Hepatocyte (in vitro differentiated cells): ENCODE measurements at regions not wholly inside any gene's neighbourhood (a gene's known extent, or its start where the extent isn't known, plus 50 kb on each side); places are given as distances from the start of the nearest gene placed in this dataset.
A peak's percentile ranks its signal among the peaks of the same experiment; 100 is the strongest.
"Not testable (repeated sequence)": the region's sequence is repeated elsewhere in the genome, so short reads cannot be mapped to it uniquely, and the experiment has no call there.

Source experiments
- DNase-seq: peaks from one replicate; pipeline ENCODE4 v3.0.0-alpha.2; 2016; ENCODE audit warnings: low spot score
- H2AFZ ChIP-seq: fragments of 200-600 bp; sonication (generic); 2 replicates; pipeline ENCODE4 v1.6.0; 2016; ENCODE audit warnings: antibody characterized with exemption, mild to moderate bottlenecking
- H3K27ac ChIP-seq: fragments of 200-600 bp; sonication (generic); 2 replicates; pipeline ENCODE4 v1.5.1; 2016; ENCODE audit warnings: mild to moderate bottlenecking
- H3K27me3 ChIP-seq: fragments of 200-600 bp; sonication (generic); 2 replicates; pipeline ENCODE4 v1.6.1; 2016
- H3K36me3 ChIP-seq: fragments of 200-600 bp; sonication (generic); replicated peaks from 2 replicates; pipeline ENCODE4 v1.5.1; 2016; ENCODE audit warnings: low read depth; ENCODE audit not compliant: insufficient read depth
- H3K4me1 ChIP-seq: fragments of 200-600 bp; sonication (generic); 2 replicates; pipeline ENCODE4 v1.5.1; 2016; ENCODE audit warnings: mild to moderate bottlenecking, moderate library complexity; ENCODE audit not compliant: insufficient read depth
- H3K4me2 ChIP-seq: fragments of 200-600 bp; sonication (generic); 2 replicates; pipeline ENCODE4 v1.6.0; 2016
- H3K4me3 ChIP-seq: fragments of 200-600 bp; sonication (generic); 2 replicates; pipeline ENCODE4 v1.5.1; 2016; ENCODE audit warnings: mild to moderate bottlenecking
- H3K79me2 ChIP-seq: fragments of 200-600 bp; sonication (generic); 2 replicates; pipeline ENCODE4 v1.6.0; 2017; ENCODE audit warnings: mild to moderate bottlenecking
- H3K9me2 ChIP-seq: fragments of 200-600 bp; sonication (generic); replicated peaks from 2 replicates; pipeline ENCODE4 v1.6.0; 2017; ENCODE audit warnings: mild to moderate bottlenecking; ENCODE audit not compliant: insufficient read depth
- H3K9me3 ChIP-seq: fragments of 200-600 bp; sonication (generic); 2 replicates; pipeline ENCODE4 v1.5.1; 2016; ENCODE audit warnings: low read depth, mild to moderate bottlenecking
- H4K20me1 ChIP-seq: fragments of 200-600 bp; sonication (generic); 2 replicates; pipeline ENCODE4 v1.6.0; 2016; ENCODE audit warnings: mild to moderate bottlenecking; ENCODE audit not compliant: insufficient read depth, poor library complexity, severe bottlenecking
- CTCF ChIP-seq: fragments of 200-600 bp; sonication (generic); IDR thresholded peaks from 2 replicates; pipeline ENCODE4 v1.5.1; 2016; ENCODE audit warnings: antibody characterized with exemption, mild to moderate bottlenecking; ENCODE audit not compliant: poor library complexity
- EZH2 ChIP-seq: fragments of 200-600 bp; sonication (generic); IDR thresholded peaks from 2 replicates; pipeline ENCODE4 v1.6.1; 2016; ENCODE audit warnings: antibody characterized with exemption, mild to moderate bottlenecking, borderline replicate concordance
- EZH2phosphoT487 ChIP-seq: fragments of 200-600 bp; sonication (generic); IDR thresholded peaks from one replicate; pipeline ENCODE4 v1.6.1; 2018; ENCODE audit warnings: antibody characterized with exemption, mild to moderate bottlenecking, low read depth, moderate library complexity; ENCODE audit not compliant: unreplicated experiment, severe bottlenecking
- WGBS: methylation state at CpG from one replicate; pipeline ENCODE4 v1.1.6; 2016; ENCODE audit warnings: low lambda C conversion rate; ENCODE audit errors: missing lambda C conversion rate; 5-methylcytosine and 5-hydroxymethylcytosine counted together

- no peak overlapping the region for H3K4me2 ChIP-seq
- H3K27ac ChIP-seq = no peak overlapping the region
- DNase-seq = peak; percentile 29
- TF ChIP-seq EZH2 = no peak
- TF ChIP-seq EZH2phosphoT487 = no peak
- no peak for TF ChIP-seq CTCF
- H2AFZ ChIP-seq = no peak overlapping the region
- H3K36me3 ChIP-seq = no peaks in the 10 kb centered on the region
- H3K9me3 ChIP-seq = no peaks in the 10 kb centered on the region
- H4K20me1 ChIP-seq = no peaks in the 10 kb centered on the region
- WGBS = 32% methylated on average over 1 of the region's 1 CpG
- no peaks in the 10 kb centered on the region for H3K79me2 ChIP-seq
- H3K4me3 ChIP-seq = no peak overlapping the region
- H3K9me2 ChIP-seq = no peaks in the 10 kb centered on the region
- no peaks in the 10 kb centered on the region for H3K4me1 ChIP-seq
- no peaks in the 10 kb centered on the region for H3K27me3 ChIP-seq
Observed at GRCh38 chr4:180336494-180337090, 1906.6 kb upstream of the TENM3 start.

GRCh38 chr4:180341926-180342325 lies 1901.3 kb upstream of the TENM3 start:
- H4K20me1 ChIP-seq = no peaks in the 10 kb centered on the region
- H3K4me1 ChIP-seq = no peaks in the 10 kb centered on the region
- no peaks in the 10 kb centered on the region for H3K9me3 ChIP-seq
- H3K79me2 ChIP-seq = no peaks in the 10 kb centered on the region
- no peaks in the 10 kb centered on the region for H3K27me3 ChIP-seq
- DNase-seq = no peak
- TF ChIP-seq EZH2 (no peak), EZH2phosphoT487 (no peak), CTCF (no peak)
- no peak overlapping the region for H3K4me2 ChIP-seq
- H3K4me3 ChIP-seq = no peak overlapping the region
- no peak overlapping the region for H2AFZ ChIP-seq
- no peaks in the 10 kb centered on the region for H3K36me3 ChIP-seq
- no peak overlapping the region for H3K27ac ChIP-seq
- 89% methylated on average over 5 of the region's 5 CpGs for WGBS
- no peaks in the 10 kb centered on the region for H3K9me2 ChIP-seq

- no peak for DNase-seq
- H4K20me1 ChIP-seq = no peaks in the 10 kb centered on the region
- H3K4me3 ChIP-seq = no peak overlapping the region
- no peaks in the 10 kb centered on the region for H3K36me3 ChIP-seq
- no peak overlapping the region for H3K4me2 ChIP-seq
- H3K27ac ChIP-seq = no peak overlapping the region
- no peaks in the 10 kb centered on the region for H3K4me1 ChIP-seq
- H2AFZ ChIP-seq = no peak overlapping the region
- no peaks in the 10 kb centered on the region for H3K9me2 ChIP-seq
- H3K9me3 ChIP-seq = no peaks in the 10 kb centered on the region
- WGBS = 91% methylated on average over 2 of the region's 2 CpGs
- no peaks in the 10 kb centered on the region for H3K27me3 ChIP-seq
- no peaks in the 10 kb centered on the region for H3K79me2 ChIP-seq
- TF ChIP-seq EZH2phosphoT487 (no peak), CTCF (no peak), EZH2 (no peak)
Observed at GRCh38 chr4:180350901-180351300, 1892.3 kb upstream of the TENM3 start.

GRCh38 chr4:180356766-180357165 lies 1886.4 kb upstream of the TENM3 start:
- Histone ChIP-seq H3K9me3 (no peaks in the 10 kb centered on the region), H3K27ac (no peak overlapping the region)
- TF ChIP-seq EZH2phosphoT487 = no peak
- no peak for TF ChIP-seq CTCF
- TF ChIP-seq EZH2 = no peak

GRCh38 chr4:180360113-180360512 lies 1883.1 kb upstream of the TENM3 start:
- not testable (repeated sequence) for H3K9me2 ChIP-seq, H3K4me2 ChIP-seq, DNase-seq, H3K79me2 ChIP-seq, H3K9me3 ChIP-seq, H3K27ac ChIP-seq, H2AFZ ChIP-seq, H3K4me3 ChIP-seq, H3K36me3 ChIP-seq, H3K27me3 ChIP-seq, H3K4me1 ChIP-seq, H4K20me1 ChIP-seq
- WGBS = 84% methylated on average over 4 of the region's 4 CpGs

More at GRCh38 chr4:180356766-180357165, 1886.4 kb upstream of the TENM3 start:
- Histone ChIP-seq H3K27me3 (no peaks in the 10 kb centered on the region), H3K36me3 (no peaks in the 10 kb centered on the region), H3K4me3 (no peak overlapping the region), H3K4me1 (no peaks in the 10 kb centered on the region), H4K20me1 (no peaks in the 10 kb centered on the region), H3K9me2 (no peaks in the 10 kb centered on the region), H3K4me2 (no peak overlapping the region), H3K79me2 (no peaks in the 10 kb centered on the region), H2AFZ (no peak overlapping the region)
- no peak for DNase-seq
